Left colon (tissue), 2 donors: ENCODE measurements at regions not wholly inside any gene's neighbourhood (a gene's known extent, or its start where the extent isn't known, plus 50 kb on each side); places are given as distances from the start of the nearest gene placed in this dataset.

ENCODE experiments used
- ATAC-seq: fragments of 200-7000 bp; cut with Tn5 transposase; one replicate; pipeline ENCODE4 v1.9.1; 2020; ENCODE audit warnings: mild to moderate bottlenecking, moderate library complexity
- DNase-seq, 2 donors: peaks; one replicate each; pipeline ENCODE4 v3.0.0-alpha.2; 2020
- intact Hi-C, 2 donors: fragments of 100-400 bp; cut with DNase I in 1 of 2; cut with micrococcal nuclease in 1 of 2; formaldehyde crosslinking; loops; one replicate each; pipeline versions ENCODE4 v1.11.2 to v1.14.0; 2022; cut with DNase I, micrococcal nuclease
- donor health status: DM: no; HTN: no; CAD: no.
- donor health status: DM: yes; HTN: yes; CAD: no.

- DNase-seq, result no peak
- intact Hi-C loops, result no loop called here
- ATAC-seq, result no peak
Measured at GRCh38 chr9:86716326-86716922, 230.9 kb downstream of the GAS1 start.

- intact Hi-C loops, result no loop called here
- ATAC-seq (no peak), DNase-seq (no peak)
Measured at GRCh38 chr9:86714999-86715398, 232.3 kb downstream of the GAS1 start.

- DNase-seq, result no peak
- ATAC-seq, result no peak
- intact Hi-C loops, result no loop called here
Measured at GRCh38 chr9:86713970-86714369, 233.3 kb downstream of the GAS1 start.

- intact Hi-C loops, result no loop called here
- DNase-seq (no peak), ATAC-seq (no peak)
Measured at GRCh38 chr9:86713470-86713869, 233.8 kb downstream of the GAS1 start.

GRCh38 chr9:86708918-86709835, 238.1 kb downstream of the GAS1 start:
- intact Hi-C loops, result no loop called here
- no peak for ATAC-seq
- DNase-seq, result no peak

- DNase-seq (no peak), ATAC-seq (no peak)
- intact Hi-C loops, result no loop called here
Measured at GRCh38 chr9:86707932-86708510, 239.3 kb downstream of the GAS1 start.

GRCh38 chr9:86706391-86706790, 240.9 kb downstream of the GAS1 start:
- DNase-seq (no peak), ATAC-seq (no peak)
- intact Hi-C loops, result no loop called here

- intact Hi-C loops, result no loop called here
- no peak for DNase-seq
- no peak for ATAC-seq
Measured at GRCh38 chr9:86705490-86705889, 241.8 kb downstream of the GAS1 start.

- intact Hi-C loops, result no loop called here
- DNase-seq (no peak), ATAC-seq (no peak)
Measured at GRCh38 chr9:86703346-86703745, 244.0 kb downstream of the GAS1 start.

- peak in 1 of 2 donors; percentile 20 for DNase-seq
- intact Hi-C loops, result no loop called here
- no peak for ATAC-seq
Measured at GRCh38 chr9:86700629-86701028, 246.7 kb downstream of the GAS1 start.

GRCh38 chr9:86697999-86698398, 249.3 kb downstream of the GAS1 start:
- DNase-seq, result no peak
- intact Hi-C loops, result no loop called here
- no peak for ATAC-seq

- DNase-seq (no peak), ATAC-seq (no peak)
- intact Hi-C loops, result no loop called here
Measured at GRCh38 chr9:86697213-86697612, 250.1 kb downstream of the GAS1 start.

- intact Hi-C loops, result no loop called here
- ATAC-seq, result no peak
- no peak for DNase-seq
Measured at GRCh38 chr9:86695910-86696424, 251.3 kb downstream of the GAS1 start.

- no peak for ATAC-seq
- intact Hi-C loops, result no loop called here
- DNase-seq, result no peak
Measured at GRCh38 chr9:86690034-86690433, 257.3 kb downstream of the GAS1 start.

- DNase-seq (no peak), ATAC-seq (no peak)
- intact Hi-C loops, result no loop called here
Measured at GRCh38 chr9:86687788-86688187, 259.5 kb downstream of the GAS1 start.

GRCh38 chr9:86685556-86685955, 261.8 kb downstream of the GAS1 start:
- ATAC-seq (no peak), DNase-seq (no peak)
- intact Hi-C loops, result no loop called here

GRCh38 chr9:86684148-86684547, 263.2 kb downstream of the GAS1 start:
- DNase-seq (no peak), ATAC-seq (no peak)
- intact Hi-C loops, result no loop called here

GRCh38 chr9:86682240-86682639, 265.1 kb downstream of the GAS1 start:
- ATAC-seq (no peak), DNase-seq (no peak)
- intact Hi-C loops, result no loop called here

- intact Hi-C loops, result no loop called here
- ATAC-seq (no peak), DNase-seq (no peak)
Measured at GRCh38 chr9:86679909-86680308, 267.4 kb downstream of the GAS1 start.

GRCh38 chr9:86676396-86676795, 270.9 kb downstream of the GAS1 start:
- intact Hi-C loops, result no loop called here
- DNase-seq (no peak), ATAC-seq (no peak)
